NB4 (cell line): ENCODE measurements at regions not wholly inside any gene's neighbourhood (a gene's known extent, or its start where the extent isn't known, plus 50 kb on each side); places are given as distances from the start of the nearest gene placed in this dataset.
"Not testable (repeated sequence)": the region's sequence is repeated elsewhere in the genome, so short reads cannot be mapped to it uniquely, and the experiment has no call there.

Source experiments
- DNase-seq: peaks from one replicate; pipeline ENCODE4 v3.0.0; 2010; ENCODE audit warnings: low read depth
- H3K4me3 ChIP-seq: one replicate; pipeline ENCODE4 v1.5.1; 2011; ENCODE audit warnings: mild to moderate bottlenecking, low read depth, low read length, moderate library complexity
- MYC ChIP-seq: IDR thresholded peaks from 2 replicates; pipeline ENCODE4 v1.6.1; 2011; ENCODE audit warnings: low read depth, low read length
- POLR2A ChIP-seq: IDR thresholded peaks from 2 replicates; pipeline ENCODE4 v1.6.1; 2011; ENCODE audit warnings: mild to moderate bottlenecking; ENCODE audit not compliant: insufficient read length; ENCODE audit errors: extremely low read depth
- TF ChIP-seq, protein P1 (sequence below): IDR thresholded peaks from 2 replicates; pipeline ENCODE4 v1.6.1; 2011; ENCODE audit warnings: low read depth, low read length
- TF ChIP-seq, protein P2 (sequence below): IDR thresholded peaks from one replicate; pipeline ENCODE4 v1.5.1; 2012; ENCODE audit warnings: low read depth, low read length

DNA sequence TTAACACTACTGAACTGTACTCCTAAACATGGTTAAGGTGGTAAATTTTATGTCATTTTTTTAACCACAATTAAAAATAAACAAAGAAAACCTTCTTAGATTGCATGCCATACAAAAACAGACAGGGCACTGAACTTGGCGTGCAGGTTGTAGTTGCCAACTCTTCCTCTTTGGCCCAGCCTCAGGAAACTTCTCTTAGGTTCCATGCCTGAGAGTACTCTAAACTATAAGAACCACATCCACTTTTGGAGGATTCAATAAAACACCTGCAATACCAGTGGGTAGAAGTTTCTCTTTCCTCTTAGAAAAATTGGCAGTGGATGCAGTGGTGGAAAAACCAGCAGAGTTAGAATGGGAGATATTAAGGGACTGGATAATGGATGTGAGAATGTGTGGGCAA, 103.4 kb downstream of the LUZP4 start:
- DNase-seq, result no peak
- no peak overlapping the region for H3K4me3 ChIP-seq
- TF ChIP-seq MYC, result no peak
- TF ChIP-seq, protein P1, sequence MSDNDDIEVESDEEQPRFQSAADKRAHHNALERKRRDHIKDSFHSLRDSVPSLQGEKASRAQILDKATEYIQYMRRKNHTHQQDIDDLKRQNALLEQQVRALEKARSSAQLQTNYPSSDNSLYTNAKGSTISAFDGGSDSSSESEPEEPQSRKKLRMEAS, result no peak
- TF ChIP-seq, protein P2, sequence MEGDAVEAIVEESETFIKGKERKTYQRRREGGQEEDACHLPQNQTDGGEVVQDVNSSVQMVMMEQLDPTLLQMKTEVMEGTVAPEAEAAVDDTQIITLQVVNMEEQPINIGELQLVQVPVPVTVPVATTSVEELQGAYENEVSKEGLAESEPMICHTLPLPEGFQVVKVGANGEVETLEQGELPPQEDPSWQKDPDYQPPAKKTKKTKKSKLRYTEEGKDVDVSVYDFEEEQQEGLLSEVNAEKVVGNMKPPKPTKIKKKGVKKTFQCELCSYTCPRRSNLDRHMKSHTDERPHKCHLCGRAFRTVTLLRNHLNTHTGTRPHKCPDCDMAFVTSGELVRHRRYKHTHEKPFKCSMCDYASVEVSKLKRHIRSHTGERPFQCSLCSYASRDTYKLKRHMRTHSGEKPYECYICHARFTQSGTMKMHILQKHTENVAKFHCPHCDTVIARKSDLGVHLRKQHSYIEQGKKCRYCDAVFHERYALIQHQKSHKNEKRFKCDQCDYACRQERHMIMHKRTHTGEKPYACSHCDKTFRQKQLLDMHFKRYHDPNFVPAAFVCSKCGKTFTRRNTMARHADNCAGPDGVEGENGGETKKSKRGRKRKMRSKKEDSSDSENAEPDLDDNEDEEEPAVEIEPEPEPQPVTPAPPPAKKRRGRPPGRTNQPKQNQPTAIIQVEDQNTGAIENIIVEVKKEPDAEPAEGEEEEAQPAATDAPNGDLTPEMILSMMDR, result no peak
- no peak for TF ChIP-seq POLR2A

GRCh38 chrX:115393271-115393670, 103.8 kb downstream of the LUZP4 start:
- no peak for DNase-seq
- TF ChIP-seq, protein P2, result no peak
- no peak for TF ChIP-seq POLR2A
- TF ChIP-seq, protein P1, result no peak
- no peak for TF ChIP-seq MYC
- no peak overlapping the region for H3K4me3 ChIP-seq

DNA sequence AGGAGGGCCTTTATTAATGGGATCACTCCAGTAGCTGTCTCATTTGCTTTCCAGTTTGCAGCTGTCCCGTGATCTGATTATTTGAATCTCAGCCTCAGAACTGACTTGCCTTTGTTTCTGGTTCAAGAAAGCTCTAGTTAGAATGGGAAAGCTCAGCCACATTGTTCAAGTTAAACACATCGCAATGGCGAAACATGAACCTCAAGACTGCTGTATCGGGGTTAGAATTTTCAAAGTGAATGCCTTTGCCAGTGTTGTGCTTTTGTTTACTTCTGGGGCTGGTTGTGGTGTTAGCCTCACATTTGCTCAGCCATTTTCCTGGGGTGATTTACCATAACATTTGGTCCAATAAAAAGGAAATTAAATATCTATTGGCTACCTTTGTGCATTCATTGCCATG, 105.3 kb downstream of the LUZP4 start:
- not testable (repeated sequence) for H3K4me3 ChIP-seq, DNase-seq

DNA sequence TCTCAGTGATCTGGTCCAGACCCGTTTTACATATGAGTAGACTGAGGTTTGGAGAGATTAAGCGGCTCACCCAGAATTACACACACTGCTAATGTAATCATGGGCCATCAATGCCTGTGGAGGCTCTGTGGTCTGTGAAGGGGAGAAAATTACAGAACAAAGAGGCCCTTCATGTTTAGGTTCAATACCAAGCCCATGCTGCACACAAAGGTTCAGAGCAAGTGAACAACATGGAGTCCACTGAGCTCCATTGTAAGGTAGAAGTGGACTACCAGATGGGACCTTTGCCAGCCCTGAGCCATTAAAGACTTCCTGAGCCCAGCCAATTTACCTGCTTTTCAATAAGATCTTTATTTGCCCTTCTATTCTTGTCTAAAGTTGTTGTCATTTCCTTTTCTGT, 109.8 kb downstream of the LUZP4 start:
- DNase-seq, result no peak
- TF ChIP-seq POLR2A (no peak), MYC (no peak)
- TF ChIP-seq, protein P1, result no peak
- TF ChIP-seq, protein P2, result no peak

DNA sequence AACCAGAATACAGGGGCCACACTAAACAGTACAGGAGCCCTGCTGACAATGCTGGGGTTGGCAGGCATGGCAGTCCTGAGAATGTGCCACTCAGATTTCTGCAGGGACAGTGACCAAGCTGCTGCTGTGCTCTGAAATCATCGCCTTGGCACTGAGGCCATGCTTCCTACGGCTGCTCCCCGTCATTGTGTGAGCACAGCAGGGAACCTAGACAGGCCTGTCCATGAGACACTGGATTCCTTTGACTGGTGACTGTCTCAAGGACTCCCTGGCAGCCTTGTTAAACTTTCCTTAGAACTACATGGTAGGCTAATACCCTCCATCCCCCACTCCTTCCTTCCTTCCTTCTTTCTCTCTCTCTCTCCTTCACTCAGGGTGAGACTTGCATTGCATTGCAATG, 111.4 kb downstream of the LUZP4 start:
- no peak for DNase-seq
- H3K4me3 ChIP-seq, result no peak overlapping the region
- TF ChIP-seq POLR2A (no peak), MYC (no peak)
- TF ChIP-seq, protein P2, result no peak
- TF ChIP-seq, protein P1, result no peak

More for the DNA sequence above, 109.8 kb downstream of the LUZP4 start:
- no peak overlapping the region for H3K4me3 ChIP-seq

- DNase-seq, result no peak
- no peak overlapping the region for H3K4me3 ChIP-seq
- TF ChIP-seq, protein P2, result no peak
- TF ChIP-seq, protein P1, result no peak
- TF ChIP-seq POLR2A, result no peak
- TF ChIP-seq MYC, result no peak
Observed at GRCh38 chrX:115402299-115402698, 112.8 kb downstream of the LUZP4 start.
